ENCODE measurements at regions not wholly inside any gene's neighbourhood (a gene's known extent, or its start where the extent isn't known, plus 50 kb on each side); places are given as distances from the start of the nearest gene placed in this dataset.

DNA sequence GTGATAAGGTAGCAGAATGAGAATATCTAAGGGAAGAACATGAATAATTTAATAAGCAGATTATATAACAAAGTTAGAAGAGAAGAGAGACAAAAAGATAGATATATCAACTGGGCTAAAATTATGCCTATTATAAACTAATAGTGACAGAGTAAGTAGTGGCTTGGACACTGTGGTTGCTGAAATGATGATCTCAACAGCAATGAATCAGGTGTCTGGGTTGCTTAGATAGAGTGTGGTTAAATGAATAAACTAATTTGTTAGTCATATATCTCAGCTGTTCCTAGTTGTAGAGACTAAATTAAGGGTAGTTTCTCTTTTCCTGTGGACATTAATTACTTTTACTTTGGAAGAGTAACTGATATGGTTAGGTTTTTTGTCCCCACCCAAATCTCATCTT lies 1485.4 kb upstream of the CELF4 start:
- H3K36me3 ChIP-seq, result no peaks in the 10 kb centered on the region
- no peaks in the 10 kb centered on the region for H3K27me3 ChIP-seq
- H3K27ac ChIP-seq, result no peak overlapping the region
- no peak for DNase-seq (ENCODE audit: low read depth in 1 of 2, low spot score in 1 of 2)
- no peak overlapping the region for H3K4me3 ChIP-seq
- no peaks in the 10 kb centered on the region for H3K9me3 ChIP-seq (ENCODE audit: low read depth)
- no peak for TF ChIP-seq CTCF (IDR thresholded peaks at IDR 0.05; ENCODE audit: low read depth, low read length)
- H3K4me1 ChIP-seq (ENCODE audit: low read depth), result no peaks in the 10 kb centered on the region

DNA sequence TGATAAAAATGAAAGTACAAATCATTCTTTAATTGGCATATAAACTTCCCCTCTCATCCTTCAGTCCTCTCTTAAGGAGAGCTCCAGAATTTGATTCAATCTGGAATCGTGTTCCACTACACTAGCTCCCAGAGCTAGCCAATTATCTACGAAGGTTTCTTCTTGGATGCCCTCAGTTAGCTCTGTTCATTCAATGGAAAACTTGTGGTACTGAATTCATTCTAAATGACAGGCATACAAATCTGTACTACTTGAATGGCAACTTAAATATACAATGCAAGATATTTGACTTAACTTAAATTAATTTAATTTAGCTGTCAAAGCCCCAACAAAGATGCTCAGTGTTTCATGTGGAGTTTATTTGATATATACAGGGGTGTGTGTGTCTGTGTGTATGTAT lies 1474.2 kb upstream of the CELF4 start:
- Histone ChIP-seq H3K9me3 (ENCODE audit: low read depth) (no peaks in the 10 kb centered on the region), H3K4me1 (ENCODE audit: low read depth) (no peaks in the 10 kb centered on the region), H3K4me3 (no peak overlapping the region), H3K27ac (no peak overlapping the region), H3K27me3 (no peaks in the 10 kb centered on the region), H3K36me3 (no peaks in the 10 kb centered on the region)
- TF ChIP-seq CTCF (IDR thresholded peaks at IDR 0.05; ENCODE audit: low read depth, low read length), result no peak
- DNase-seq (ENCODE audit: low read depth in 1 of 2, low spot score in 1 of 2), result no peak

GRCh38 chr18:39037925-39038324 lies 1472.3 kb upstream of the CELF4 start:
- no peaks in the 10 kb centered on the region for H3K27me3 ChIP-seq
- no peaks in the 10 kb centered on the region for H3K9me3 ChIP-seq (ENCODE audit: low read depth)
- no peak for TF ChIP-seq CTCF (IDR thresholded peaks at IDR 0.05; ENCODE audit: low read depth, low read length)
- H3K36me3 ChIP-seq, result no peaks in the 10 kb centered on the region
- H3K4me3 ChIP-seq, result no peak overlapping the region
- DNase-seq (ENCODE audit: low read depth in 1 of 2, low spot score in 1 of 2), result no peak
- no peaks in the 10 kb centered on the region for H3K4me1 ChIP-seq (ENCODE audit: low read depth)
- no peak overlapping the region for H3K27ac ChIP-seq

DNA sequence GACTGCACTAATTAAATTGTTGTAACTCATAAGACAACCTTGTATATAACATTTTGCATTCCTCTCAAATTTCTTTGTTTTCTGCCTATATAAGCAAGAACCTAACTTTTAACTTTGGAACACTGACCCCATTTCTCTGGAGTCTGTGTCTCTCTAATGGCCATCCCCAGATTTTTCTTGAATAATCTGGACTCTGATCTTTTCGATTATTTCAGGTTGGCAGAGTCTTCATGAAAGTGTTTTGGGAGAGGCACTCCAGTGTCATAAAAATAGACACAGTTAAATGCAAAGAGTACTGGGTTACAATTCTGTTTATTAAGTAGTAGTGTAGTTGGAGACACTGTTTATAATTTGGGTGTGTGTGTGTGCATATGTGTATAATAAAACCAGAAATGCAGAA lies 1467.7 kb upstream of the CELF4 start:
- no peak for TF ChIP-seq CTCF (IDR thresholded peaks at IDR 0.05; ENCODE audit: low read depth, low read length)
- Histone ChIP-seq H3K27me3 (no peaks in the 10 kb centered on the region), H3K4me1 (ENCODE audit: low read depth) (no peaks in the 10 kb centered on the region), H3K36me3 (no peaks in the 10 kb centered on the region), H3K9me3 (ENCODE audit: low read depth) (no peaks in the 10 kb centered on the region), H3K4me3 (no peak overlapping the region), H3K27ac (no peak overlapping the region)
- no peak for DNase-seq (ENCODE audit: low read depth in 1 of 2, low spot score in 1 of 2)

DNA sequence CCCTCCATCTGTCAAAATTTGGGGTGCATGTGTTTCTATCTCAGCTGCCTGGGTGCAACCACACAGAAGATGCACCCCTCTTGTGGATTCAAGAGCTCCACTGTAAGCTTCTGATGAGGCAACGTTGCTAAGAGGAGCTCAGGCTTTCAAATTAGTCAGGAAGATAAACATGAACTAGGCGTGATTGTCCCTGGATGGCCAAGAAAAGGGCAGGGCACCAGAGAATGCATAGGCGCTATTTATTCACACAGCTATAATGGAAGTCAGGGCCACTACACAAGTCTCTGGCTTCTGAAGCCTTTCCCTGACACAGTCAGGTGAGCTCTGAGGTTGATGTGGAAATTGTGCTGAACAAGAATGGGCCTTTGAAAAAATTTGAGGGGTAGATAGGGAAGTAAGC lies 1466.0 kb upstream of the CELF4 start:
- Histone ChIP-seq H3K27ac (no peak overlapping the region), H3K9me3 (ENCODE audit: low read depth) (no peaks in the 10 kb centered on the region), H3K36me3 (no peaks in the 10 kb centered on the region), H3K4me3 (no peak overlapping the region), H3K27me3 (no peaks in the 10 kb centered on the region), H3K4me1 (ENCODE audit: low read depth) (no peaks in the 10 kb centered on the region)
- no peak for TF ChIP-seq CTCF (IDR thresholded peaks at IDR 0.05; ENCODE audit: low read depth, low read length)
- DNase-seq (ENCODE audit: low read depth in 1 of 2, low spot score in 1 of 2), result no peak

DNA sequence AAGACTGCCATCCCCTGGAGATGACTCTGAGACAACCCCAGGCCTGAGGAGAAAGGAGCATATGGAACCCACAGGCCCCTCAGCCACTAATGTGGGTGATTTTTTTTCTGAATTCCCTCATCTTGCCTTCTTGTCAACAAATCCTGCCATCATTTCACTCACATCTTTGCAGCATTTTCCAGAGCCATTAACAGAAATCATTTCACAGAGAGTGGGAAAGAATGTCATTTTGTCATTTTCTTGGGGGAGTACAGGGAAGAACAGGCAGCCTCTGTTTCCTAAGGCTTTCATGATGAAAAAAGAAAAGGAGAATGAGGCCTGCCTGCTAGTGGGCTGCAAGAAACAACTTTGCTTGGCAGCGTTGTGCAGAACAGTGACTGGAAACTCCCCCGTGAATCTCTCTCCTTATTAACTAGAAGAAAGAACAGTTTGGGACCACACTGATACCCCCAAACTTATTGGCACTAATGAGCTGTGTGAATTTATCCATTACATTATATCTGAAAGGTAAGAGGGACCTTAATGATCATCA lies 1464.6 kb upstream of the CELF4 start:
- Histone ChIP-seq H3K27ac (no peak overlapping the region), H3K36me3 (no peaks in the 10 kb centered on the region)
- DNase-seq (ENCODE audit: low read depth in 1 of 2, low spot score in 1 of 2), result no peak

More for the DNA sequence above, 1464.6 kb upstream of the CELF4 start:
- Histone ChIP-seq H3K27me3 (no peaks in the 10 kb centered on the region), H3K4me3 (no peak overlapping the region), H3K9me3 (ENCODE audit: low read depth) (no peaks in the 10 kb centered on the region), H3K4me1 (ENCODE audit: low read depth) (no peaks in the 10 kb centered on the region)
- TF ChIP-seq CTCF (IDR thresholded peaks at IDR 0.05; ENCODE audit: low read depth, low read length), result no peak

All from cardiac muscle cell (in vitro differentiated cells and primary cell).